HG02884 (cell line): ENCODE measurements at regions not wholly inside any gene's neighbourhood (a gene's known extent, or its start where the extent isn't known, plus 50 kb on each side); places are given as distances from the start of the nearest gene placed in this dataset.

Source experiments
- ATAC-seq: cut with Tn5 transposase; IDR thresholded peaks from one replicate; pipeline ENCODE4 v1.9.1; 2021; ENCODE audit warnings: mild to moderate bottlenecking, moderate library complexity; ENCODE audit not compliant: unreplicated experiment

GRCh38 chr18:38944446-38945024, 1378.9 kb upstream of the CELF4 start:
- ATAC-seq = no peak

DNA sequence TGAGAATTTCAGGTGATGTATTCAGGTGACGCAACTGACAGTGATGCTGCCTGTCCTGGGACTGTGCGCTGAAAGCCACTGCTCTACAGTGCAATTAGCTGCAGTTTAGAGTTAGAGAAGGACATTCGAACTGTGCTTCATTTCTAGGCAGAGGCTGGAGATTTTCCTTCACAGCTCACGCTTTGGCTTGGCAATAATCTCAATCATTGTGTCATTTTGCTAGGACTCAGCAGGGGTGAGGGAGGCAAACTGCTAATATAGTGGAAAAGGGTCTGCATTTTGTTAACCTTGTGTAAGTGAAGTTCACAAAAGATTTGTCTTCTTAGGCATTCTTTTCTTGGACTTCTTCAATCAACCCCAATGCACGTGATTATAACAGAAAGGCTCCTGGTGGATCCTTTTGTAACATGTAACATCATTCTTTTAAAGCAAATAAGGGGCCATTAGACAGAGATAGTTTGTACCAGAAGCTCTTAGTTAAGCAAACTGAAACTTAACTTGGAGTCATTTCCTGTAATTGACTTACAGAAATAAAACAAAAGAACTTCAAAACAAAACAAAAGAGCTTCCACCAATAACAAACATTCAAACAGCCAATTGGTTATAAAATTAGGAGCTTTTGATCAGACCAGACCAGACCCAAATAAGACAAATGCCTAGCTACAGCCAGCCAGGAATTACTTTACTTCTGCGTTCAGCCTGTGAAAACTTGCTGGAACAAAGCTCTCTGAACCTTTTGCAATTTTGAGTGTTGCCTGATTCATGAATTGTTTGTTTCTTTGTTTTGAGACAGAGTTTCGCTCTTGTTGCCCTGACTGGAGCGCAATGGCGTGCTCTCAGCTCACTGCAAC, 1376.3 kb upstream of the CELF4 start:
- ATAC-seq = no peak

DNA sequence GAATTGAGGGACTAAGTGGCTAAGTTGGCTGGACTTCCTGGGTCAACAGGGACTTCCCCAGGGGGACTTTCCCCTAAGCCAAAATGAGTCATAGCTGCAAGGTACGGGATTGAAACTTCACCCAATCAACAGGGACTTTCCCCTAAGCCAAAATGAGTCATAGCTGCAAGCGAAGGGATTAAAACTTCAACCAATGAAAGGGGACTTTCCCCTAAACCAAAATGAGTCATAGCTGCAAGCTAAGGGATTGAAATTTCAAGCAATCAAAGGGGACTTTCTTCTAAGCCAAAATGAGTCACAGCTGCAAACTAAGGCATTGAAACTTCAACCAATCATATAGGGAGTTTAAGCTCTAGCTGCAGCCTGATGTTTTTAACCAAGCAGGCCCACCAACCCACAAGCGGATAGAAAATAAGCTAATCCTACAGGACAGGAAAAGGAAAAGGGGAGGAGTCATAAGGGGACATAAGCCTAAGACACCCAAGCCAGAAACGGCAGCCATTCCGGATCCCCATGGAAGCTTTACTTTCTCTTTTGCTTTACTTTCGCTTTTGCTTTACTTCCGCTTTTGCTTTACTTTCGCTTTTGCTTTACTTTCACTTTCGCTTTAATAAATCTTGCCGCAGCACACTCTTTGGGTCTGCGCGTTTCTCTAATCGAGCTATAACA, 1375.4 kb upstream of the CELF4 start:
- peak; percentile 73 for ATAC-seq

DNA sequence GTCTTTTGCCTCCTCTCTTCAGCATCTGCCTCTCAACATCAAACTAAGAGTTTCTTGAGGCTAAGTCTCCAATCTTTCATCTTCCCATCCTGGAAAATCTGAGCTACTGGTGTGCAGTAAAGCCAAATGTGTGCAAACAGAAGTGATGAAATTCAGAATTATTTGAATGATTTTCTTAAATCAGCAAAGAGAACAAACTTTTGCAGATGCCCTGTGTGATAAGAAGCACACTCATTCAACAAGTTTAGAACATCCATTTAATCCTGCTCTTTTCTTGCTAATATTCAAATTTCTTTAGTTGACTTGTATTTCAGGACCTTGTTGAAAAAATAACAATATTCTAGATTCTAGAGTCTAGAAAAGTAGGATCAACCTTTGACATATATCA, 1374.9 kb upstream of the CELF4 start:
- ATAC-seq = peak; percentile 43

DNA sequence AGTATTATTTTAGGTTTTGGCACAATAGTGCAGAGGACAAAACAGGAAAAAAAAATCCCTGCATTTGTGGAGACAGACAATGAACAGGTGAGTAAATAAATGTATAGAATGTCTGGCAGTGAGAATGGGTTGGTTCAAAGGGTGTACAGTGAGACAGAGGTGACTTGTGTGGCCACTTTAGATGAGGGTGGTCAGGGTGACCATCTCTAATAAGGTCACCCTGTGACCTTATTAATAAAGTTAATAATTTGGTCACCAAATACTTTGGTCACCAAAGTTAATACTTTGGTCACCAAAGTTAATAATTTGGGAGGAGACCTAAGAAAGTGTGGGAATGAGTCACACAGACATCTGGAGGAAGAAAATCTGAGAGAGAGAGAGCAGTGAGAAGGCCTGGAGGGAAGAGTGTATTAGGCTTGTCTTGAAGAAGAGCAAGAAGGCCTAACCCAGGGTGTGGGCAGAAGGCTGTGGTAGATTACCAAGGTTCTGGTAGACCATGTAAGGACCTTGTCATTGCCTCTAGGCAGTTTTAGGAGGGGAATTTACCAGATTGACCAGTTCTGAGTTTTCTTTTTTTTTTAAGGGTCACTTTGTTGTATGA, 1368.4 kb upstream of the CELF4 start:
- peak; percentile 59 for ATAC-seq

DNA sequence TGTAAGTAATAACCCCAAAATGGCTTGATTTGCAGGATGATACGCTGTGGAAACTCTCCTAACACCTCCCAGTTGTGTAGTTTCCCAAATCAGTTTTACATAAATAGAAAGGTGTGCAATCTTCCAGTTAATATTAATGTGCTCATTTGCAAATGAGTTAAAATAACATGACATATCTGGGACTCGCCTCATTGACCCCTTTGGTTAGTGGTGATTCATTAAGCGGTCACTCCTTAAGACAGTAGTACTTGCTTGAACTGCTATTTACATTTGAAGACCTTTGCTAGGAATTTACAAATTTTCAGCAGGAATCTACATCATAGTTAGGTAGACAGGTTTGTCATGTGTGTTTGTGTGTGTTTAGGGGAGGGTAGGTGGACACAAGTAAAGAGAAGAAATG, 1367.7 kb upstream of the CELF4 start:
- ATAC-seq = no peak

GRCh38 chr18:38932752-38933151, 1367.2 kb upstream of the CELF4 start:
- ATAC-seq = peak; percentile 63

DNA sequence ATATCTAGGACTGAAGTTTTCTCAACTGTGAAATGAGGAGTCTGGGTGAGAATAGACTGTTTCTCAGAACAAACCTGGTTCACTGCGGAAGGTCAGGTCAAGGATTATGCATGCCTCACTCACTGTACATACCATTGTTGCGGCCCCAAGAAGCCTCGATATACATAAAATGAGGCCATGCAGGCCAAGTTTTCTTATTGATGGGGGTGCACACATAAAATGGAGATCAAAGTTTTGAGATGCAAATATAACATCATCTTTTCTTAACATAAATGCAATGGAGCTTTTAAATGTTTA, 1366.1 kb upstream of the CELF4 start:
- ATAC-seq = no peak

DNA sequence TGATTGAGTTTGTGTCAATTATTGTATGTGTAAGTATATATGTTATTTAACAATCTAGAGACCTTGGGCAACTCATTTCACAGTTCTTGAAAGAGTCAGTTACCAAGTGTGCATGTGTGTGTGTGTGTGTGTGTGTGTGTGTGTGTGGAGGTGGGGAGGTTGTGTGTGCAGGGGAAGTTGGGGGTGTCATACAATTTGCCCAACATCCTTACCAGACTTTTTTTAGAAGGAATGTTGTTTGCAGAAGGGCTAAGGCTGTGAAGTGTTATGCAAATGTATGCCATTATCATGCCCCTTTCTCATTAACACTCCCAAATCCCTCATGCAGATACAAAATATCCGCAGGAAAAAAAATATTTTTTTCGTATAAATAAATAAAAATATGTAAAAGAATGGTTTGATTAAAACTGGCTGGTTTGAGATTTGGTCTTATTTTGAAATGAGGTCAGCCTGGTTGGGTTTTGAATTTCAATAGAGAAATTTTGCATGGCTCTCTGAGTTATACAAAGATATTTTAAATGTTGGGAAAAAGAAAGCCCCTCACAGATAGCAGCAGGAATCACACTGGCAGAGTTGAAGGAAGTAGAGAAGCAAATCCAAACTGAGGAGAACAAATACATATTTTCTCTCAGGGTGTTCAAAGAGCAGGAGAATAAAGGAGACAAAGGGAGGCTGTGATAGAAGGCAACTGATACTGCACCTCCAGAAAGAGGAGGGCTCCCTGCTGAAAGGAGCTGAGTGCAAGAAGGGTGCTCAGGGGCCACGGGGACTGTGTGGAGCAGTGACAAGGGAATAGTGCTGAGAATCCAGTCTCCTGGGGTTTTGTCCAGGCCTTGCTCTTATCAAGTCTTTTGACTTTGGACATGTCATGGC, 1365.5 kb upstream of the CELF4 start:
- no peak for ATAC-seq

DNA sequence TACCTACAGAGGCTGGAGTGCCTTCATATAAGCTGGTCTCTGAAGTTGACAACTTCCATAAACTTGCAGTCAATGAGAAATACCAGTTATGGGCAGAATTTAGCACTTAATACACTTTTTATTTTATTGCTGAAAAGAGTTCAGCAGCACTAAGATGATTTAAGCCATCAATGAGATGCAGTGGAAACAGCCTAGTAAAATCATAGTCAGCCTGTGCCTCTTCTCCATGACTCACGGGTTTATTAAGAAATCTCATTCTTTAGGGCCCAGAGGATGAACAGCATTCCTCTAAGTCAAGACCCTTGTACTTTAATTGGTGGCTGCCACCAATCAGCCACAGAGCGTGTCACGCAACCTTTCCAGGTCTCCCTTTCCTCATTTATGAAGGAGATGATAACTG, 1357.9 kb upstream of the CELF4 start:
- ATAC-seq = no peak

DNA sequence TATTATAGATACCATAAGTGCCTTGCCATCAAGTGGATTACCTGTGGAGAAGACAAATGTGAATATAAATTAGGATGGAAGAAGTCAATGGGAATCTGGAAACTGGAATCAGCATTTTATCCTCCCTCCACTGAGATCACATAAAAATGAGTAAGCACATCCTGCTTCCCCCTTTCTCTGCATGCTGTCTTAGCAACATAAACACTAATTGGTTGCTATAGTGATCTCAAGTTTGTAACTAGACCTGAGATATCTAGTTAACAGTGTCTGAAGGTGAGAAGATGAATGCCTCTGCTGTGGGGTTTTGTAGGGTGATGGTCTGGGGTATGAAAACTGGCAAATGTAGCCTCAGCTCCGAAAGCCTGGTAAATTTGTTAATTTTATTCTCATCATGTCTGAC, 1357.5 kb upstream of the CELF4 start:
- no peak for ATAC-seq

DNA sequence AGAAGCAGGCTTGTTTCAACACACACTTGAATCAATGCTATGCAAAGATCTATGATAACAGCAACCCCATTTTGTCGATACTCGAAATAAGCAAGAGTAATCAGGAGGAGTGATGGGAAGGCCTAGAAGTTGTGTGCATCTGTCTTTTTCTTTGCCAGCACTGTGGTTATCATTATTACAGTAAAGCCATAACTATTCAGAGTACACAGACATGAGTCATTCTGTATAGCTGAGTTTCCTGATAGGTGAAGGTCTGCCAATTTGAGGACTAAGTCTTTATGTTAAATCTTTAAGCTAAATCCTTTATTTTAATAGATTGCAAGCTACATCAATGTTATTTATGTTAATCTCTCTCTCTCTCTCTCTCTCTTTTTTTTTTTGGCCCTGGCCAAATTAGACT, 1344.4 kb upstream of the CELF4 start:
- no peak for ATAC-seq

- ATAC-seq = no peak
Observed at GRCh38 chr18:38902796-38903195, 1337.2 kb upstream of the CELF4 start.

DNA sequence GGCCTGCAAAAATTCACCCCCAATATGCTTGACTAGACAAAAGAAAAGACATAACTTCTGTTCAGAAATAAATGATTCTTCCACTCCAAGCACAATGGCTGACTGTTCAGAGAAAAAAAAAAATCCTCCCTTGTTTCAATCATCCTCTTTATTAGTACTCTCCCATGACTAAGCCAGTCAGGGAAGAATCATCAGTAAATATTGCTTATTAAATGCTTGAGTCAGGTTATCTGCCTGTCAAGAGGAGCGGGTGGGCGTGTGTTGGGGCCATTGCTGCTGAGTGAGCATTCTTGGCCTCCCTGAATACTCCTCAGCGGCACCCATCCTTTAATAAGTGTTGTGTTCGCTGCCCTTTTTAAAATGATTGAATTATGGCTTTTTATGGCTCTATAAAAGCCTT, 1334.8 kb upstream of the CELF4 start:
- ATAC-seq = no peak

- ATAC-seq = no peak
Observed at GRCh38 chr18:38900031-38900430, 1334.4 kb upstream of the CELF4 start.

DNA sequence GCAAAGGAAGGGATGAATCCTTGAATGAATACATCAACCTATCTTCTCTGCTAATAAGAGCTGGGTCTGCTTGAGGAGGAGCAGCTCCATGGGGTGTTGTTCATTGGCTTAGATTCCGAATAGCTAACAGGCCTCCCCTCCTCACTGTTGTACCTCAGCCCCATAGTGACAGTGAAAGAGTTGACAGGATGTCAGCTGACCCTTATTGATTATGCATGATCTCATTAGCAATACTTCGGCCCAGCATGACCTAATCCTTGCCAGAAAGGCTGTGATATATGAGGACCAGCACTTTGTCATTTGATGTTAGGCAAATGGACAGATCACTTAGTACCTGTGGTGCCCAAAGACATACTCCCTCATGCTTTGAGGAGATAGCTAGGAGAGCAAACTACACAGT, 1333.7 kb upstream of the CELF4 start:
- ATAC-seq = no peak

GRCh38 chr18:38898167-38898566, 1332.6 kb upstream of the CELF4 start:
- ATAC-seq = no peak

DNA sequence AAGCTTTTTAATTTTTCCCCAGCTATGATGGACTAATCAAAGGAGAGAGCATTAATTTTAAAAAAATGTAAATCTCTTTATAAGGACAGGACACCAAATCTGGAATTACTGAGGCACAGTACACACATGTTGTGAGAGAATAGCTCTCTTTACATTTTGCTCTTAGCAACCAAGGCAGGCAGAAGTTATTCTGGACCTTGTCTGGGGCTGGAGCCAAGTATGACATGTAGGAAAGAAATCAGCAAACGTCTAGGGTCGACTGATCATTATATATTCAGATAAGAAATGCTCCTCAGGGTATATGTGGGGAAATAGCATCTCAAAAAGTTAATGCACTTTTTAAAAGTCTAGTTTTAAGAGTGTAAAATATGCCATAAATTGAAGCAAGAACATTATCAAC, 1330.0 kb upstream of the CELF4 start:
- ATAC-seq = no peak

GRCh38 chr18:38887671-38888020, 1322.0 kb upstream of the CELF4 start:
- ATAC-seq = no peak

DNA sequence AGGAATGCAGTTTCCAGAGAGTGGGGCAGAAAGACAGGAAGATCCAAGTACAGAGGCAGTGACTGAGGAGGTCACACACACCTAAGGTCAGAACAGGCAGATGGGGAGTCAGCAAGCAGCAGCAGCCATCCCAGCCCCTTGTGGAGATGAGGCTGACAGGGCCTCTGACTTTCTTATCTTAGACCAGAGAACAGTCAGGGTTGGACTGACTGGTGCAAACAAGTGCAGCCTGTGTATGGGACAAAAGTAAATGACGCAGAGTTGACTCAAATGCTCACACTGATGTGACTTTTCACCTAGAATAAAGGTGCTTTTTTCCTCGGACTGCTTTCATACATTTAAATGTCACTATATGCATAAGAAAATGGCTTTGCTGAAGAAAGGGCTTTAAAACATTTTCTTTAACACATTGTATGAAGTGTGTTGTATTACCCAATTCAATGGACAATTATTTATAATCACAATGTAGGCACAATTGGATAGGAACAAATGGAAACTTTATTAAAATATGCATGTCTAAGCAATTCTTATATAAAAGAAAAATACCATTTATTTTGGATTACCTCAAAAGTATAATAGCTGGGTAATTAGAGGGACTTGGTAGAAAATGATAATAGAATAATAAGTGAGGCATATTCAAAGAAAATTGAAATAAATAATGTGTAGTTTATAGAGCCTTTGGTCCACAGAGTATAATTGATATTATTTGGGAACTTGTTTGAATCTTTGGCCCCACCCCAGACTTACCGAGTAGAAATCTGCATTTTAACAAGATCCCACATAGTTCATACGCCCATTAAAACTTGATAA, 1321.5 kb upstream of the CELF4 start:
- ATAC-seq = no peak
